Superior temporal gyrus (tissue), 1 donor: ENCODE measurements at regions not wholly inside any gene's neighbourhood (a gene's known extent, or its start where the extent isn't known, plus 50 kb on each side); places are given as distances from the start of the nearest gene placed in this dataset.

Source experiments
- DNase-seq: peaks from one replicate; pipeline ENCODE4 v3.0.0-alpha.2; 2016; ENCODE audit errors: extremely low spot score

- no peak for DNase-seq
Measured at GRCh38 chr15:47997195-47998080, 123.4 kb upstream of the SLC24A5 start.

GRCh38 chr15:47998619-47999019 is 122.2 kb upstream of the SLC24A5 start:
- no peak for DNase-seq

GRCh38 chr15:48001393-48002039 is 119.3 kb upstream of the SLC24A5 start:
- DNase-seq: no peak

- no peak for DNase-seq
Measured at GRCh38 chr15:48002767-48003166, 118.0 kb upstream of the SLC24A5 start.

- no peak for DNase-seq
Measured at GRCh38 chr15:48003441-48003840, 117.3 kb upstream of the SLC24A5 start.

GRCh38 chr15:48005077-48005476 is 115.7 kb upstream of the SLC24A5 start:
- no peak for DNase-seq

- no peak for DNase-seq
Measured at GRCh38 chr15:48006031-48006511, 114.7 kb upstream of the SLC24A5 start.

- DNase-seq: no peak
Measured at GRCh38 chr15:48010316-48010715, 110.5 kb upstream of the SLC24A5 start.

- no peak for DNase-seq
Measured at GRCh38 chr15:48012191-48012590, 108.6 kb upstream of the SLC24A5 start.

GRCh38 chr15:48016865-48017264 is 103.9 kb upstream of the SLC24A5 start:
- DNase-seq: no peak

- no peak for DNase-seq
Measured at GRCh38 chr15:48017747-48018146, 103.0 kb upstream of the SLC24A5 start.

GRCh38 chr15:48020166-48020565 is 100.6 kb upstream of the SLC24A5 start:
- DNase-seq: no peak

- DNase-seq: no peak
Measured at GRCh38 chr15:48021336-48022086, 99.3 kb upstream of the SLC24A5 start.

- DNase-seq: no peak
Measured at GRCh38 chr15:48025118-48025517, 95.7 kb upstream of the SLC24A5 start.

- DNase-seq: no peak
Measured at GRCh38 chr15:48028712-48029111, 92.1 kb upstream of the SLC24A5 start.

- DNase-seq: peak; percentile 13
Measured at GRCh38 chr15:48029642-48030041, 91.1 kb upstream of the SLC24A5 start.

- no peak for DNase-seq
Measured at GRCh38 chr15:48031466-48031865, 89.3 kb upstream of the SLC24A5 start.

GRCh38 chr15:48031973-48032372 is 88.8 kb upstream of the SLC24A5 start:
- DNase-seq: no peak

GRCh38 chr15:48032911-48033310 is 87.9 kb upstream of the SLC24A5 start:
- DNase-seq: no peak

GRCh38 chr15:48038221-48038620 is 82.6 kb upstream of the SLC24A5 start:
- DNase-seq: no peak

- peak; percentile 33 for DNase-seq
Measured at GRCh38 chr15:48040166-48040817, 80.5 kb upstream of the SLC24A5 start.

GRCh38 chr15:48041454-48041853 is 79.3 kb upstream of the SLC24A5 start:
- no peak for DNase-seq
